SK-N-SH (cell line): ENCODE measurements at regions not wholly inside any gene's neighbourhood (a gene's known extent, or its start where the extent isn't known, plus 50 kb on each side); places are given as distances from the start of the nearest gene placed in this dataset.
"Not testable (repeated sequence)": the region's sequence is repeated elsewhere in the genome, so short reads cannot be mapped to it uniquely, and the experiment has no call there.

Experiments used
- CTCF ChIA-PET: fragments of 300-600, 350-600 bp; formaldehyde crosslinking; extraction: SDS; loops from one replicate; lab custom pipeline; 2021; lab: Yijun Ruan, JAX
- POLR2A ChIA-PET: fragments of 350-600 bp; sonication (Branson Sonifier 250); formaldehyde crosslinking; extraction: SDS; loops from one replicate; lab custom pipeline; 2020; ENCODE audit warnings: antibody characterized with exemption, inconsistent platforms; lab: Yijun Ruan, JAX
- DNase-seq: peaks from one replicate; pipeline ENCODE4 v3.0.0; 2012
- H2AFZ ChIP-seq: fragments of 200-600 bp; sonication (generic); 2 replicates; pipeline ENCODE4 v1.8.1; 2016; ENCODE audit warnings: antibody characterized with exemption, mild to moderate bottlenecking, low read depth
- H3F3A ChIP-seq: fragments of 200-600 bp; sonication (generic); replicated peaks from 2 replicates; pipeline ENCODE3; 2016; ENCODE audit warnings: antibody characterized with exemption, mild to moderate bottlenecking; ENCODE audit not compliant: insufficient read depth
- H3K27ac ChIP-seq, 2 experiments: fragments of 200-500 bp in 1 of 2; fragments of 200-600 bp in 1 of 2; sonication (Bioruptor generic) in 1 of 2; sonication (generic), shearing (Covaris generic) in 1 of 2; 2 replicates each; pipeline versions ENCODE4 v1.5.1 to v1.6.1; 2014 to 2016; ENCODE audit warnings: low read depth in 2 of 2, inconsistent platforms in 1 of 2, low read length in 1 of 2, mild to moderate bottlenecking in 1 of 2, mixed read lengths in 1 of 2
- H3K27me3 ChIP-seq: fragments of 200-600 bp; sonication (generic), shearing (Covaris generic); 2 replicates; pipeline ENCODE4 v1.6.1; 2016; ENCODE audit warnings: mixed run types; ENCODE audit not compliant: insufficient read depth
- H3K36me3 ChIP-seq, 2 experiments: fragments of 200-500 bp in 1 of 2; fragments of 200-600 bp in 1 of 2; sonication (Bioruptor generic) in 1 of 2; sonication (generic) in 1 of 2; replicated peaks in 1 of 2; 2 replicates each; pipeline versions ENCODE3 to v1.5.1; 2014 to 2016; ENCODE audit warnings: low read length in 1 of 2, mild to moderate bottlenecking in 1 of 2; ENCODE audit not compliant: insufficient read depth in 2 of 2, control insufficient read depth in 1 of 2
- H3K4me1 ChIP-seq, 2 experiments: fragments of 200-500 bp in 1 of 2; fragments of 200-600 bp in 1 of 2; sonication (Bioruptor generic) in 1 of 2; sonication (generic), shearing (Covaris generic) in 1 of 2; 2 replicates each; pipeline versions ENCODE4 v1.5.1 to v1.6.1; 2014 to 2016; ENCODE audit warnings: low read depth in 1 of 2, low read length in 1 of 2, mixed run types in 1 of 2; ENCODE audit not compliant: insufficient read depth in 2 of 2, control insufficient read depth in 1 of 2
- H3K4me2 ChIP-seq: fragments of 200-600 bp; sonication (generic), shearing (Covaris generic); 2 replicates; pipeline ENCODE4 v1.6.1; 2017; ENCODE audit warnings: mixed run types
- H3K4me3 ChIP-seq, 2 experiments: fragments of 200-500 bp in 1 of 2; fragments of 200-600 bp in 1 of 2; sonication (Bioruptor generic) in 1 of 2; sonication (generic), shearing (Covaris generic) in 1 of 2; 2 replicates each; pipeline versions ENCODE4 v1.5.1 to v1.8.1; 2014 to 2016; ENCODE audit warnings: low read depth in 2 of 2, inconsistent platforms in 1 of 2, low read length in 1 of 2, mild to moderate bottlenecking in 1 of 2, mixed read lengths in 1 of 2, moderate library complexity in 1 of 2
- H3K79me2 ChIP-seq: fragments of 200-600 bp; sonication (generic); 2 replicates; pipeline ENCODE4 v1.8.1; 2017; ENCODE audit warnings: mild to moderate bottlenecking; ENCODE audit not compliant: insufficient read depth
- H3K9ac ChIP-seq: fragments of 200-600 bp; sonication (generic); 2 replicates; pipeline ENCODE4 v1.6.1; 2017; ENCODE audit warnings: mixed run types
- H3K9me2 ChIP-seq: fragments of 200-600 bp; sonication (generic); 2 replicates; pipeline ENCODE4 v1.6.1; 2017; ENCODE audit warnings: mixed run types
- H3K9me3 ChIP-seq: fragments of 200-600 bp; sonication (generic); 2 replicates; pipeline ENCODE4 v1.6.1; 2017; ENCODE audit warnings: mixed run types, mild to moderate bottlenecking, moderate library complexity
- H4K20me1 ChIP-seq: fragments of 200-600 bp; sonication (generic); 2 replicates; pipeline ENCODE4 v1.6.1; 2017; ENCODE audit warnings: mild to moderate bottlenecking, mixed run types; ENCODE audit not compliant: insufficient read depth
- CHD2 ChIP-seq: fragments of 150-350 bp; IDR thresholded peaks from 2 replicates; pipeline ENCODE4 v1.6.1; 2018; ENCODE audit warnings: low read length; ENCODE audit not compliant: partially characterized antibody
- FOXM1 ChIP-seq: IDR thresholded peaks from 2 replicates; pipeline ENCODE4 v1.4.0; 2012; ENCODE audit warnings: low read depth, mild to moderate bottlenecking
- NFIC ChIP-seq: IDR thresholded peaks from 2 replicates; pipeline ENCODE4 v1.4.0; 2012; ENCODE audit warnings: borderline replicate concordance
- NRF1 ChIP-seq: IDR thresholded peaks from 2 replicates; pipeline ENCODE4 v1.6.1; 2012; ENCODE audit warnings: low read depth, mild to moderate bottlenecking, low read length
- PBX3 ChIP-seq: IDR thresholded peaks from 2 replicates; pipeline ENCODE4; 2012
- POLR2AphosphoS5 ChIP-seq: IDR thresholded peaks from 2 replicates; pipeline ENCODE4 v1.6.1; 2012; ENCODE audit warnings: low read depth, low read length
- RFX5 ChIP-seq: IDR thresholded peaks from 2 replicates; pipeline ENCODE4 v1.6.1; 2012; ENCODE audit warnings: mild to moderate bottlenecking, improper control_type of control experiment, low read length
- SIN3A ChIP-seq: IDR thresholded peaks from 2 replicates; pipeline ENCODE4 v1.6.1; 2012; ENCODE audit warnings: low read depth, mild to moderate bottlenecking, low read length, moderate library complexity, borderline replicate concordance
- TAF1 ChIP-seq: IDR thresholded peaks from 2 replicates; pipeline ENCODE4 v1.6.1; 2012; ENCODE audit warnings: low read depth, mild to moderate bottlenecking, low read length, moderate library complexity, borderline replicate concordance
- TCF12 ChIP-seq: IDR thresholded peaks from 2 replicates; pipeline ENCODE4 v1.4.0; 2012
- TEAD4 ChIP-seq: IDR thresholded peaks from 2 replicates; pipeline ENCODE4 v1.4.0; 2012; ENCODE audit warnings: mild to moderate bottlenecking, borderline replicate concordance; ENCODE audit not compliant: insufficient read depth
- USF2 ChIP-seq: fragments of 150-350 bp; IDR thresholded peaks from 2 replicates; pipeline ENCODE4 v1.6.1; 2017; ENCODE audit warnings: antibody characterized with exemption, low read length, low read depth, borderline replicate concordance
- WGBS: methylation state at CpG from one replicate; pipeline ENCODE4 v1.1.6; 2017; ENCODE audit warnings: low lambda C conversion rate; 5-methylcytosine and 5-hydroxymethylcytosine counted together
- TF ChIP-seq, protein P1 (sequence below): IDR thresholded peaks from 2 replicates; pipeline ENCODE4 v1.6.1; 2012; ENCODE audit warnings: mild to moderate bottlenecking, low read depth, low read length, moderate library complexity
- TF ChIP-seq, protein P2 (sequence below): IDR thresholded peaks from 2 replicates; pipeline ENCODE4 v1.4.0; 2012; ENCODE audit warnings: low read depth, borderline replicate concordance
- TF ChIP-seq, protein P3 (sequence below): IDR thresholded peaks from 2 replicates; pipeline ENCODE4 v1.4.0; 2012; ENCODE audit warnings: low read depth, borderline replicate concordance

DNA sequence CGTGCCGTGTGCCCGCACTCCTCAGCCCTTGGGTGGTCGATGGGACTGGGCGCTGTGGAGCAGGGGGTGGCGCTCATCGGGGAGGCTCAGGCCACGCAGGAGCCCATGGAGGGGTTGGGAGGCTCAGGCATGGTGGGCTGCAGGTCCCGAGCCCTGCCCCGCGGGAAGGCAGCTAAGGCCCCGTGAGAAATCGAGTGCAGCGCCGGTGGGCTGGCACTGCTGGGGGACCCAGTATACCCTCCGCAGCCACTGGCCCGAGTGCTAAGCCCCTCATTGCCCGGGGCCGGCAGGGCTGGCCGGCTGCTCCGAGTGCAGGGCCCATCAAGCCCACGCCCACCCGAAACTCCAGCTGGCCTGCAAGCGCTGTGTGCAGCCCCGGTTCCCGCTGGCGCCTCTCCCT is 384.1 kb downstream of the GLUD2 start:
- H3K4me2 ChIP-seq, H3K4me3 ChIP-seq, H3K9me2 ChIP-seq, H2AFZ ChIP-seq, CTCF ChIA-PET, H3K4me1 ChIP-seq, DNase-seq, H3K36me3 ChIP-seq, H3K9ac ChIP-seq, H3K9me3 ChIP-seq, H3K27ac ChIP-seq, POLR2A ChIA-PET, H4K20me1 ChIP-seq, H3K27me3 ChIP-seq, H3F3A ChIP-seq, H3K79me2 ChIP-seq: not testable (repeated sequence)
- 32% methylated on average over 8 of the region's 27 CpGs for whole genome bisulfite sequencing

- no peak for DNase-seq
- ChIA-PET POLR2A (no interaction called here), CTCF (no interaction called here)
- Histone ChIP-seq H3K27ac (no peak overlapping the region), H3K36me3 (no peaks in the 10 kb centered on the region), H3K9me3 (no peaks in the 10 kb centered on the region), H3K27me3 (no peaks in the 10 kb centered on the region), H3F3A (no peaks in the 10 kb centered on the region), H3K4me2 (no peak overlapping the region), H4K20me1 (no peaks in the 10 kb centered on the region), H3K4me3 (no peak overlapping the region), H3K79me2 (no peaks in the 10 kb centered on the region), H3K9me2 (no peaks in the 10 kb centered on the region), H2AFZ (no peak overlapping the region), H3K4me1 (no peaks in the 10 kb centered on the region), H3K9ac (no peak overlapping the region)
- TF ChIP-seq, protein P1, sequence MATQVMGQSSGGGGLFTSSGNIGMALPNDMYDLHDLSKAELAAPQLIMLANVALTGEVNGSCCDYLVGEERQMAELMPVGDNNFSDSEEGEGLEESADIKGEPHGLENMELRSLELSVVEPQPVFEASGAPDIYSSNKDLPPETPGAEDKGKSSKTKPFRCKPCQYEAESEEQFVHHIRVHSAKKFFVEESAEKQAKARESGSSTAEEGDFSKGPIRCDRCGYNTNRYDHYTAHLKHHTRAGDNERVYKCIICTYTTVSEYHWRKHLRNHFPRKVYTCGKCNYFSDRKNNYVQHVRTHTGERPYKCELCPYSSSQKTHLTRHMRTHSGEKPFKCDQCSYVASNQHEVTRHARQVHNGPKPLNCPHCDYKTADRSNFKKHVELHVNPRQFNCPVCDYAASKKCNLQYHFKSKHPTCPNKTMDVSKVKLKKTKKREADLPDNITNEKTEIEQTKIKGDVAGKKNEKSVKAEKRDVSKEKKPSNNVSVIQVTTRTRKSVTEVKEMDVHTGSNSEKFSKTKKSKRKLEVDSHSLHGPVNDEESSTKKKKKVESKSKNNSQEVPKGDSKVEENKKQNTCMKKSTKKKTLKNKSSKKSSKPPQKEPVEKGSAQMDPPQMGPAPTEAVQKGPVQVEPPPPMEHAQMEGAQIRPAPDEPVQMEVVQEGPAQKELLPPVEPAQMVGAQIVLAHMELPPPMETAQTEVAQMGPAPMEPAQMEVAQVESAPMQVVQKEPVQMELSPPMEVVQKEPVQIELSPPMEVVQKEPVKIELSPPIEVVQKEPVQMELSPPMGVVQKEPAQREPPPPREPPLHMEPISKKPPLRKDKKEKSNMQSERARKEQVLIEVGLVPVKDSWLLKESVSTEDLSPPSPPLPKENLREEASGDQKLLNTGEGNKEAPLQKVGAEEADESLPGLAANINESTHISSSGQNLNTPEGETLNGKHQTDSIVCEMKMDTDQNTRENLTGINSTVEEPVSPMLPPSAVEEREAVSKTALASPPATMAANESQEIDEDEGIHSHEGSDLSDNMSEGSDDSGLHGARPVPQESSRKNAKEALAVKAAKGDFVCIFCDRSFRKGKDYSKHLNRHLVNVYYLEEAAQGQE, result no peak
- TF ChIP-seq TCF12, result no peak
- TF ChIP-seq USF2, result no peak
- TF ChIP-seq FOXM1, result no peak
- no peak for TF ChIP-seq CHD2
- TF ChIP-seq NRF1, result no peak
- TF ChIP-seq PBX3, result no peak
- TF ChIP-seq SIN3A, result no peak
- TF ChIP-seq, protein P2, sequence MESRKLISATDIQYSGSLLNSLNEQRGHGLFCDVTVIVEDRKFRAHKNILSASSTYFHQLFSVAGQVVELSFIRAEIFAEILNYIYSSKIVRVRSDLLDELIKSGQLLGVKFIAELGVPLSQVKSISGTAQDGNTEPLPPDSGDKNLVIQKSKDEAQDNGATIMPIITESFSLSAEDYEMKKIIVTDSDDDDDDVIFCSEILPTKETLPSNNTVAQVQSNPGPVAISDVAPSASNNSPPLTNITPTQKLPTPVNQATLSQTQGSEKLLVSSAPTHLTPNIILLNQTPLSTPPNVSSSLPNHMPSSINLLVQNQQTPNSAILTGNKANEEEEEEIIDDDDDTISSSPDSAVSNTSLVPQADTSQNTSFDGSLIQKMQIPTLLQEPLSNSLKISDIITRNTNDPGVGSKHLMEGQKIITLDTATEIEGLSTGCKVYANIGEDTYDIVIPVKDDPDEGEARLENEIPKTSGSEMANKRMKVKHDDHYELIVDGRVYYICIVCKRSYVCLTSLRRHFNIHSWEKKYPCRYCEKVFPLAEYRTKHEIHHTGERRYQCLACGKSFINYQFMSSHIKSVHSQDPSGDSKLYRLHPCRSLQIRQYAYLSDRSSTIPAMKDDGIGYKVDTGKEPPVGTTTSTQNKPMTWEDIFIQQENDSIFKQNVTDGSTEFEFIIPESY, result no peak
- no peak for TF ChIP-seq POLR2AphosphoS5
- no peak for TF ChIP-seq RFX5
- TF ChIP-seq, protein P3, sequence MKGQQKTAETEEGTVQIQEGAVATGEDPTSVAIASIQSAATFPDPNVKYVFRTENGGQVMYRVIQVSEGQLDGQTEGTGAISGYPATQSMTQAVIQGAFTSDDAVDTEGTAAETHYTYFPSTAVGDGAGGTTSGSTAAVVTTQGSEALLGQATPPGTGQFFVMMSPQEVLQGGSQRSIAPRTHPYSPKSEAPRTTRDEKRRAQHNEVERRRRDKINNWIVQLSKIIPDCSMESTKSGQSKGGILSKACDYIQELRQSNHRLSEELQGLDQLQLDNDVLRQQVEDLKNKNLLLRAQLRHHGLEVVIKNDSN, result no peak
- TF ChIP-seq TAF1, result no peak
- TF ChIP-seq TEAD4, result no peak
- TF ChIP-seq NFIC, result no peak
- TF ChIP-seq, all 33 proteins: peak for 0
- 86% methylated on average over 1 of the region's 1 CpG for WGBS
These were observed 385.9 kb downstream of the GLUD2 start for GRCh38 chrX:121433289-121433688.

- H2AFZ ChIP-seq, DNase-seq, H3K27me3 ChIP-seq, H3K4me1 ChIP-seq, POLR2A ChIA-PET, H3K9me2 ChIP-seq, H3K36me3 ChIP-seq, H3K4me2 ChIP-seq, H3K27ac ChIP-seq, H3F3A ChIP-seq, H3K9me3 ChIP-seq, H3K79me2 ChIP-seq, H4K20me1 ChIP-seq, CTCF ChIA-PET, H3K9ac ChIP-seq: not testable (repeated sequence)
- H3K4me3 ChIP-seq, result peak overlapping the region in 1 of 2 experiments; percentile 16; a peak in 1 of 4 replicates
- WGBS, result 38% methylated on average over 19 of the region's 23 CpGs
These were observed 390.3 kb downstream of the GLUD2 start for GRCh38 chrX:121437666-121438065.
